ENCODE measurements at regions not wholly inside any gene's neighbourhood (a gene's known extent, or its start where the extent isn't known, plus 50 kb on each side); places are given as distances from the start of the nearest gene placed in this dataset.

DNA sequence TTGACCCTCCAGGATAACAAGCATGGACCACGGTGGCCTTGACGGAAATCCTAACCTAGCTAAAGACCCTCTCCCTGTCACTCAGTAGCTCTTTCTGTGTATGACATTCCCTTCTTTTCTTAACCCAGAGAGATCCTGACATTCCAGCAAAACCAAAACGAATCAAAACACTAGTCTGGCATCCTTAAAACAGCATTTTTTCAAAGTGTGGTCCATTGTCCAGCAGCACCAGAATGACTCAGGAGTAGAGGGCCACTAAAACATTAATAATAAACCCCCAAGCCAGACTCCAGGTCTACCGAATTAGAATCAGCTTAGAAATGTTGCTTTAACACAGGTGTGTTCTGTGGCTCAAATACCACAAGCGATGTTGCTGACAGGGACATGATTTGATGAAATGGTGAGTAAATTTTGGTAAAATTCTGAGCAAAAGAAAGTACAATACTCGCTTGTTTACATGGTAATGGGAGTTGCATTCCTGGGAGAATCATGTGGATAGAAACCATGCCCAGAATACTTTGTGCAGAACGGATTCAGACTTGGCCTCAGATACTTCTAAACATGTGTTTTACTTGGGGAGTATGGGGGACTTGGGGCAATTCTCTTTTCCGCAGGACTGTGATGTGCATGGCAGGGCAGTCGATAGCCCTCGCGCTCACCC, 174.2 kb upstream of the KCNG1 start:
- DNase-seq (ENCODE audit: low read depth) = peak; percentile 80
- TF ChIP-seq, protein P1, sequence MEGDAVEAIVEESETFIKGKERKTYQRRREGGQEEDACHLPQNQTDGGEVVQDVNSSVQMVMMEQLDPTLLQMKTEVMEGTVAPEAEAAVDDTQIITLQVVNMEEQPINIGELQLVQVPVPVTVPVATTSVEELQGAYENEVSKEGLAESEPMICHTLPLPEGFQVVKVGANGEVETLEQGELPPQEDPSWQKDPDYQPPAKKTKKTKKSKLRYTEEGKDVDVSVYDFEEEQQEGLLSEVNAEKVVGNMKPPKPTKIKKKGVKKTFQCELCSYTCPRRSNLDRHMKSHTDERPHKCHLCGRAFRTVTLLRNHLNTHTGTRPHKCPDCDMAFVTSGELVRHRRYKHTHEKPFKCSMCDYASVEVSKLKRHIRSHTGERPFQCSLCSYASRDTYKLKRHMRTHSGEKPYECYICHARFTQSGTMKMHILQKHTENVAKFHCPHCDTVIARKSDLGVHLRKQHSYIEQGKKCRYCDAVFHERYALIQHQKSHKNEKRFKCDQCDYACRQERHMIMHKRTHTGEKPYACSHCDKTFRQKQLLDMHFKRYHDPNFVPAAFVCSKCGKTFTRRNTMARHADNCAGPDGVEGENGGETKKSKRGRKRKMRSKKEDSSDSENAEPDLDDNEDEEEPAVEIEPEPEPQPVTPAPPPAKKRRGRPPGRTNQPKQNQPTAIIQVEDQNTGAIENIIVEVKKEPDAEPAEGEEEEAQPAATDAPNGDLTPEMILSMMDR (IDR thresholded peaks at IDR 0.05; ENCODE audit: low read depth, low read length, missing control alignments) = no peak
- in situ Hi-C loops (cut with HindIII; ENCODE audit: low sequenced_read_pairs) = no loop called here
- H3K4me3 ChIP-seq (ENCODE audit: low read depth, low read length) = no peak overlapping the region

- no peak for DNase-seq (ENCODE audit: low read depth)
These were observed 173.1 kb upstream of the KCNG1 start for GRCh38 chr20:51195990-51196389.

GRCh38 chr20:51195419-51195901, 172.6 kb upstream of the KCNG1 start:
- DNase-seq (ENCODE audit: low read depth) = peak; percentile 88
- H3K4me3 ChIP-seq (ENCODE audit: low read depth, low read length) = no peak overlapping the region
- TF ChIP-seq, protein P1 (IDR thresholded peaks at IDR 0.05; ENCODE audit: low read depth, low read length, missing control alignments) = no peak
- in situ Hi-C loops (cut with HindIII; ENCODE audit: low sequenced_read_pairs) = no loop called here

More at GRCh38 chr20:51195990-51196389, 173.1 kb upstream of the KCNG1 start:
- TF ChIP-seq, protein P1 (IDR thresholded peaks at IDR 0.05; ENCODE audit: low read depth, low read length, missing control alignments) = no peak
- in situ Hi-C loops (cut with HindIII; ENCODE audit: low sequenced_read_pairs) = no loop called here
- no peak overlapping the region for H3K4me3 ChIP-seq (ENCODE audit: low read depth, low read length)

- TF ChIP-seq, protein P1 (IDR thresholded peaks at IDR 0.05; ENCODE audit: low read depth, low read length, missing control alignments) = no peak
- no peak overlapping the region for H3K4me3 ChIP-seq (ENCODE audit: low read depth, low read length)
- in situ Hi-C loops (cut with HindIII; ENCODE audit: low sequenced_read_pairs) = no loop called here
- no peak for DNase-seq (ENCODE audit: low read depth)
These were observed 170.3 kb upstream of the KCNG1 start for GRCh38 chr20:51193066-51193772.

- in situ Hi-C loops (cut with HindIII; ENCODE audit: low sequenced_read_pairs) = no loop called here
- no peak for DNase-seq (ENCODE audit: low read depth)
- TF ChIP-seq, protein P1 (IDR thresholded peaks at IDR 0.05; ENCODE audit: low read depth, low read length, missing control alignments) = no peak
- H3K4me3 ChIP-seq (ENCODE audit: low read depth, low read length) = no peak overlapping the region
These were observed 167.9 kb upstream of the KCNG1 start for GRCh38 chr20:51190783-51191180.

GRCh38 chr20:51189814-51190782, 167.2 kb upstream of the KCNG1 start:
- no peak overlapping the region for H3K4me3 ChIP-seq (ENCODE audit: low read depth, low read length)
- no peak for DNase-seq (ENCODE audit: low read depth)
- TF ChIP-seq, protein P1 (IDR thresholded peaks at IDR 0.05; ENCODE audit: low read depth, low read length, missing control alignments) = no peak
- in situ Hi-C loops (cut with HindIII; ENCODE audit: low sequenced_read_pairs) = no loop called here

Measured in astrocyte of the cerebellum (primary cell).